ENCODE measurements at regions not wholly inside any gene's neighbourhood (a gene's known extent, or its start where the extent isn't known, plus 50 kb on each side); places are given as distances from the start of the nearest gene placed in this dataset.
"Not testable (repeated sequence)": the region's sequence is repeated elsewhere in the genome, so short reads cannot be mapped to it uniquely, and the experiment has no call there.

DNA sequence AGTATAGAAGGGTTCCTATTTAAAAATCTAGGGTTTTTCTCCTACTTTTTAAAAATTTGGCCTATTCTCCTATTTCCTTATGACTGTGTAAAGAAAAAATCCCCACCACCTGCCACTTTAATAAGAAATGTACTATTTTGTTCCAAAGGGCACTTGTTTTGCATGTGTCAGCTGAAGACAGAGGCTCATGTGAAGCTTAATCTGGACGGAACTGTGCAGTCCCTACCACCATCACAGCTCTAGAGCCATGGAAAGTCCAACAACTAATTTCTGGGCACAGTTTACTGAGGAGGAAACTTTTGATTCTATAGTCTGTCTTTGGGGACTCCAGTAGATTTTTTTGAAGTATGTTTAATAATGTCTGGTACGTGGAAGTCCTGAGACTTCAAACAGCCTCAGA is 60.0 kb upstream of the AHI1 start:
- intact Hi-C loops (cut with micrococcal nuclease), result no loop called here
- H3K79me2 ChIP-seq (ENCODE audit: insufficient read depth, low read length), result no peaks in the 10 kb centered on the region
- TF ChIP-seq, protein P1, sequence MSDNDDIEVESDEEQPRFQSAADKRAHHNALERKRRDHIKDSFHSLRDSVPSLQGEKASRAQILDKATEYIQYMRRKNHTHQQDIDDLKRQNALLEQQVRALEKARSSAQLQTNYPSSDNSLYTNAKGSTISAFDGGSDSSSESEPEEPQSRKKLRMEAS (IDR thresholded peaks at IDR 0.05), result no peak
- TF ChIP-seq EZH2 (IDR thresholded peaks at IDR 0.05) (no peak), TCF7L2 (IDR thresholded peaks at IDR 0.05; ENCODE audit: borderline replicate concordance, extremely low read depth, insufficient read depth, insufficient read length) (no peak)
- TF ChIP-seq, protein P2, sequence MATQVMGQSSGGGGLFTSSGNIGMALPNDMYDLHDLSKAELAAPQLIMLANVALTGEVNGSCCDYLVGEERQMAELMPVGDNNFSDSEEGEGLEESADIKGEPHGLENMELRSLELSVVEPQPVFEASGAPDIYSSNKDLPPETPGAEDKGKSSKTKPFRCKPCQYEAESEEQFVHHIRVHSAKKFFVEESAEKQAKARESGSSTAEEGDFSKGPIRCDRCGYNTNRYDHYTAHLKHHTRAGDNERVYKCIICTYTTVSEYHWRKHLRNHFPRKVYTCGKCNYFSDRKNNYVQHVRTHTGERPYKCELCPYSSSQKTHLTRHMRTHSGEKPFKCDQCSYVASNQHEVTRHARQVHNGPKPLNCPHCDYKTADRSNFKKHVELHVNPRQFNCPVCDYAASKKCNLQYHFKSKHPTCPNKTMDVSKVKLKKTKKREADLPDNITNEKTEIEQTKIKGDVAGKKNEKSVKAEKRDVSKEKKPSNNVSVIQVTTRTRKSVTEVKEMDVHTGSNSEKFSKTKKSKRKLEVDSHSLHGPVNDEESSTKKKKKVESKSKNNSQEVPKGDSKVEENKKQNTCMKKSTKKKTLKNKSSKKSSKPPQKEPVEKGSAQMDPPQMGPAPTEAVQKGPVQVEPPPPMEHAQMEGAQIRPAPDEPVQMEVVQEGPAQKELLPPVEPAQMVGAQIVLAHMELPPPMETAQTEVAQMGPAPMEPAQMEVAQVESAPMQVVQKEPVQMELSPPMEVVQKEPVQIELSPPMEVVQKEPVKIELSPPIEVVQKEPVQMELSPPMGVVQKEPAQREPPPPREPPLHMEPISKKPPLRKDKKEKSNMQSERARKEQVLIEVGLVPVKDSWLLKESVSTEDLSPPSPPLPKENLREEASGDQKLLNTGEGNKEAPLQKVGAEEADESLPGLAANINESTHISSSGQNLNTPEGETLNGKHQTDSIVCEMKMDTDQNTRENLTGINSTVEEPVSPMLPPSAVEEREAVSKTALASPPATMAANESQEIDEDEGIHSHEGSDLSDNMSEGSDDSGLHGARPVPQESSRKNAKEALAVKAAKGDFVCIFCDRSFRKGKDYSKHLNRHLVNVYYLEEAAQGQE (IDR thresholded peaks at IDR 0.05; ENCODE audit: low read depth), result no peak
- no peaks in the 10 kb centered on the region for H3K27me3 ChIP-seq (ENCODE audit: insufficient read depth, low read length)
- RAD21 ChIA-PET (ENCODE audit: low non-redundant PET in 1 of 2, low total read pairs in 2 of 2, uncharacterized antibody in 2 of 2, unreplicated experiment in 2 of 2), result no interaction called here
- no TSS peak for BruUV-seq (replicated peaks)
- DNase-seq (ENCODE audit: low read depth, low spot score), result no peak
- H3K9ac ChIP-seq (ENCODE audit: low read length), result no peak overlapping the region
- H3K27ac ChIP-seq (ENCODE audit: low read depth, low read length), result no peak overlapping the region
- H3K4me1 ChIP-seq (ENCODE audit: control insufficient read depth in 1 of 2, insufficient read depth in 2 of 2, low read length in 2 of 2), result no peaks in the 10 kb centered on the region
- no peaks in the 10 kb centered on the region for H3K9me2 ChIP-seq (ENCODE audit: insufficient read depth)
- CTCF ChIA-PET, result no interaction called here
- H3K9me3 ChIP-seq (ENCODE audit: control insufficient read depth in 1 of 2, insufficient read depth in 1 of 2, low read depth in 1 of 2, low read length in 2 of 2), result no peaks in the 10 kb centered on the region
- no peaks in the 10 kb centered on the region for H3K36me3 ChIP-seq (ENCODE audit: control insufficient read depth in 1 of 2, insufficient read depth in 2 of 2, low read length in 2 of 2)
- H2AFZ ChIP-seq (ENCODE audit: low read depth, low read length, poor library complexity, severe bottlenecking), result no peak overlapping the region
- no peak for ATAC-seq
- POLR2A ChIA-PET, result no interaction called here
- H3K4me3 ChIP-seq (replicated peaks in 1 of 2; ENCODE audit: low read depth in 1 of 2, low read length in 2 of 2), result no peak overlapping the region
- no peak overlapping the region for H3K4me2 ChIP-seq (ENCODE audit: low read length)
- H4K20me1 ChIP-seq (ENCODE audit: insufficient read depth), result no peaks in the 10 kb centered on the region

DNA sequence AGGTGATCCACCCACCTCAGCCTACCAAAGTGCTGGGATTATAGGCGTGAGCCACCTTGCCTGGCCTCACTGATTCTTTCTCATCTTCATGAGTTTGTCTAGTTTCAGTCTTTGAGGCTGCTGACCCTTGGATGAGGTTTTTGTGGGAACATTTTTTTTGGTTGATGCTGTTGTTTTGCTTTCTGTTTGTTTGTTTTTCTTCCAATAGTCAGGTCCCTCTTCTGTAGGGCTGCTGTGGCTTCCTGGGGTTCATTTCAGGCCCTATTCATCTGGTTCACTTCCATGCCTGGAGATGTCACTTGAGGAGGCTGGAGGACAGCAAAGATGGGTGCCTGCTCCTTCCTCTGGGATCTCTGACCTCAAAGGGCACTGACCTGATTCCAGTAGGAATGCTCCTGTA is 68.1 kb upstream of the AHI1 start:
- RAD21 ChIA-PET (ENCODE audit: low non-redundant PET in 1 of 2, low total read pairs in 2 of 2, uncharacterized antibody in 2 of 2, unreplicated experiment in 2 of 2); CTCF ChIA-PET; H3K4me3 ChIP-seq (replicated peaks in 1 of 2; ENCODE audit: low read depth in 1 of 2, low read length in 2 of 2); H3K9me2 ChIP-seq (ENCODE audit: insufficient read depth); H3K9ac ChIP-seq (ENCODE audit: low read length); DNase-seq (ENCODE audit: low read depth, low spot score); ATAC-seq; H3K9me3 ChIP-seq (ENCODE audit: control insufficient read depth in 1 of 2, insufficient read depth in 1 of 2, low read depth in 1 of 2, low read length in 2 of 2); H3K36me3 ChIP-seq (ENCODE audit: control insufficient read depth in 1 of 2, insufficient read depth in 2 of 2, low read length in 2 of 2); H3K27me3 ChIP-seq (ENCODE audit: insufficient read depth, low read length); H4K20me1 ChIP-seq (ENCODE audit: insufficient read depth); H2AFZ ChIP-seq (ENCODE audit: low read depth, low read length, poor library complexity, severe bottlenecking); POLR2A ChIA-PET; H3K27ac ChIP-seq (ENCODE audit: low read depth, low read length); intact Hi-C loops (cut with micrococcal nuclease); H3K4me1 ChIP-seq (ENCODE audit: control insufficient read depth in 1 of 2, insufficient read depth in 2 of 2, low read length in 2 of 2); H3K4me2 ChIP-seq (ENCODE audit: low read length); BruUV-seq (replicated peaks); H3K79me2 ChIP-seq (ENCODE audit: insufficient read depth, low read length): not testable (repeated sequence)
